GM10266 (cell line): ENCODE measurements at regions not wholly inside any gene's neighbourhood (a gene's known extent, or its start where the extent isn't known, plus 50 kb on each side); places are given as distances from the start of the nearest gene placed in this dataset.

Experiments used
- DNase-seq: peaks from one replicate; pipeline ENCODE4 v3.0.0; 2012; ENCODE audit errors: extremely low spot score
- CTCF ChIP-seq: IDR thresholded peaks from 2 replicates; pipeline ENCODE4 v1.5.1; 2012; ENCODE audit warnings: mild to moderate bottlenecking, low read depth; ENCODE audit not compliant: control insufficient read depth, insufficient read depth; ENCODE audit errors: missing control alignments

DNA sequence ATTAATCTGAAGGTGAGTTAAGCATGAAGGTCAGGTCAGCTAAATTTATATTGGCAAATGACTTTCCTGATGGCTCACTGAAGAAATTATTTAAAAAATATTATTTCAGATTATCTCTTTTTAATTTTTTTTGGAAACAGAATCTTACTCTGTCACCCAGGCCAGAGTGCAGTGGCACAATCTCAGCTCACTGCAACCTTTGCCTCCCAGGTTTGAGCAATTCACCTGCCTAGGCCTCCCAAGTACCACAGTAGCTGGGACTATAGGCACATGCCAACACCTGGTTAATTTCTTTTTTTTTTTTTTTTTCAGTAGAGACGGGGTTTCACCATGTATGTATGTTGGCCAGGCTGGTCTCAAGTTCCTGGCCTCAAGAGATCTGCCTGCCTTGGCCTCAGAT is 976.7 kb downstream of the TTLL7 start:
- no peak for DNase-seq
- no peak for TF ChIP-seq CTCF

- DNase-seq = no peak
- no peak for TF ChIP-seq CTCF
Observed at GRCh38 chr1:83017701-83018100, 981.2 kb downstream of the TTLL7 start.

- TF ChIP-seq CTCF = no peak
- no peak for DNase-seq
Observed at GRCh38 chr1:83017276-83017675, 981.7 kb downstream of the TTLL7 start.

DNA sequence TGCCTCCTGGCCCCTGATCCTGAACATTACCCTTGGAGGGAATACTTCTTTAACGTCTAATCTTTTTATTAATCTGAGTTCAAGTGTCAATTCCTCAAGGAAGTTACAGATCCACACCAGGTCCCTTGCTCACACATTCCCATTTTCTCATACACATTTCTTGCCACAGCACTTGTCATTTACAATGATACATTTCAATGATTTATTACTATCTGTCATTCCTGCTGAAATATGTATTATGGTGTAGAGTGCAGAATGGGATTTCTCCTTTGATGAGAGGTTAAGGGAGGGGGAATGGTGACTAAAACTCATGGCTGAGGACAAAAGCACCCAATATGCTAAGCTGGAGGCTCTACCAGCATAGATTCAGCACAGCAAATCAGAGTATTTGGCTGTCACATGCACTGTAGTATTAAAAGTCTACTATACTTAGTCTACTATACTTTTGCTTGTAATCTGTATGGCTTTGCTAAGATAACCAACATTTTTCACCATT is 982.5 kb downstream of the TTLL7 start:
- no peak for DNase-seq
- no peak for TF ChIP-seq CTCF

DNA sequence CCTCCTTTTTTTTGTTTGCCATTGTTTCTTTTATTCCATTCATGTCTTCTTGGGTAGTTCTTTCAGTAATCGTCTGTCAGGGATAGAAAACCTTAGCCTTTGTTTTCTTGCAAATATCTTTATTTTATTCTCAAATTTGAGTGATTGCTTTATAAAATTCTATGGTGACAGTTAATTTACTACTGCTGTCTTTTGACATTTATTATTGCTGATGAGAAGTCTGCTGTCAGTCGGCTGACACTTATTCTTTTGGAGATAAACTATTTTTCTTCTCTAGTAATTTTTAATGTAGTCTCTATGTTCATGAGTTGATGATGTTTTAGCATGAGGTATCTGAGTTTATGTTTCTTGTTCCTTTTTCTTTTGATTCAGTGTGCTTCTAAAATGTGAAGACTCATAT is 983.8 kb downstream of the TTLL7 start:
- no peak for TF ChIP-seq CTCF
- DNase-seq = no peak

DNA sequence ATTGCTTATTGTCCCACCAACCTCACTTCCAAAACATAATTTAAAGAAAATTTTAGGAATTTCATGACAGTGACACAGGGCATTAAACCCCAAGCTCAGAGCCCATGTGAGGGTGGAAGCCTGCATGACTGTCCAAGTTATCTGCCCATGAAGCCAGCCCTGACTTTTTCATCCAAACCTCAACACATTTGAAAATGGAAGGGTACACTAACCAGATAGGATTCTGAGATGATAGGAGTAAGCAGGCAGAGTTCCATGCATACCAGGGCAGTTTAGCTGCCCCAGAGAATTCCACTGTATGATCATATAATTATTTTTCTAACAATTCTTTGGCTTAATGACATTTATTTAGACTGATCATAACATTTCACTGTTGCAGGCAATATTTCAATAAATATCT is 986.0 kb downstream of the TTLL7 start:
- TF ChIP-seq CTCF = no peak
- DNase-seq = no peak

DNA sequence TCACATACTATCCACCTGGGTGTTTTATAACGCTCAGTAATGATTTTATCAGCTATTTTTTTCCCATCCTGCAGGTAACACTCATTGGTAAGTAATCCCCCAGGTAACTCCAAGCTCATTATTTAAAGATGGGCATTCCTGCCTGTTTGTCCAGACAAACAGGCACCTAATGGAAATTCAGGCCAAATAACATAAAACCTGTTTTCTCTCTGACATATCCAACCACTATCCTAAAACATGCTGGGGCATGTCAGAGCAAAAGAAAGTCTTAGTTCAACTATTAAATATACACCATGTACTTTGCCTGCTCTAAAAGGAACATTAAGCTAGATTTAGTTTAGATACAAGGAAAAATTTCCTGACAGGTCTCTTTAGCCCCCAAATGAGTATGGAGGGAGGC is 987.7 kb downstream of the TTLL7 start:
- DNase-seq = no peak
- no peak for TF ChIP-seq CTCF
